H9 (cell line): ENCODE measurements at regions not wholly inside any gene's neighbourhood (a gene's known extent, or its start where the extent isn't known, plus 50 kb on each side); places are given as distances from the start of the nearest gene placed in this dataset.

ENCODE experiments used
- DNase-seq: peaks from one replicate; pipeline ENCODE4 v3.0.0-alpha.2; 2017
- H2AFZ ChIP-seq: one replicate; pipeline ENCODE4 v1.6.1; 2013; ENCODE audit warnings: mild to moderate bottlenecking, low read length, control low read depth, moderate library complexity
- H2AK5ac ChIP-seq: 2 replicates; pipeline ENCODE4 v1.6.1; 2013; ENCODE audit warnings: low read length, control low read depth, mixed read lengths; ENCODE audit not compliant: insufficient read length
- H2BK120ac ChIP-seq: one replicate; pipeline ENCODE4 v1.6.1; 2013; ENCODE audit warnings: low read depth, mild to moderate bottlenecking, low read length, control low read depth, inconsistent platforms; ENCODE audit not compliant: poor library complexity, severe bottlenecking
- H2BK12ac ChIP-seq: 2 replicates; pipeline ENCODE4 v1.6.1; 2013; ENCODE audit warnings: low read length, control low read depth, mixed read lengths, low read depth; ENCODE audit not compliant: insufficient read length
- H2BK15ac ChIP-seq: 2 replicates; pipeline ENCODE4 v1.6.1; 2013; ENCODE audit warnings: low read depth, low read length, control low read depth
- H2BK20ac ChIP-seq: one replicate; pipeline ENCODE4 v1.6.1; 2013; ENCODE audit warnings: low read depth, mild to moderate bottlenecking, low read length, control low read depth, inconsistent platforms; ENCODE audit not compliant: poor library complexity, severe bottlenecking
- H2BK5ac ChIP-seq: 2 replicates; pipeline ENCODE4 v1.6.1; 2013; ENCODE audit warnings: low read length, control low read depth, mixed read lengths; ENCODE audit not compliant: insufficient read length
- H3K14ac ChIP-seq: 2 replicates; pipeline ENCODE4 v1.6.1; 2013; ENCODE audit warnings: low read length, control low read depth; ENCODE audit not compliant: insufficient read depth
- H3K18ac ChIP-seq: 2 replicates; pipeline ENCODE4 v1.6.1; 2013; ENCODE audit warnings: low read depth, mild to moderate bottlenecking, mixed read lengths, low read length, control low read depth; ENCODE audit not compliant: insufficient read length
- H3K23ac ChIP-seq: 2 replicates; pipeline ENCODE4 v1.6.1; 2013; ENCODE audit warnings: low read length, control low read depth, mixed read lengths, low read depth; ENCODE audit not compliant: insufficient read length
- H3K23me2 ChIP-seq: 2 replicates; pipeline ENCODE4 v1.6.1; 2013; ENCODE audit warnings: low read depth, mild to moderate bottlenecking, mixed read lengths, low read length, control low read depth; ENCODE audit not compliant: insufficient read length, poor library complexity, severe bottlenecking
- H3K27ac ChIP-seq: 2 replicates; pipeline ENCODE4 v1.5.1; 2013; ENCODE audit warnings: low read length, control low read depth, mixed read lengths, low read depth; ENCODE audit not compliant: insufficient read length
- H3K27me3 ChIP-seq: 2 replicates; pipeline ENCODE4 v1.6.1; 2013; ENCODE audit warnings: low read length, control low read depth, inconsistent platforms; ENCODE audit not compliant: insufficient read depth
- H3K4ac ChIP-seq: 2 replicates; pipeline ENCODE4 v1.6.1; 2013; ENCODE audit warnings: low read depth, mild to moderate bottlenecking, control low read depth, inconsistent platforms, low read length, moderate library complexity
- H3K4me1 ChIP-seq: 2 replicates; pipeline ENCODE4 v1.6.1; 2013; ENCODE audit warnings: low read length, control low read depth, inconsistent platforms; ENCODE audit not compliant: insufficient read depth
- H3K4me2 ChIP-seq: 2 replicates; pipeline ENCODE4 v1.6.1; 2013; ENCODE audit warnings: low read length, control low read depth, mixed read lengths; ENCODE audit not compliant: insufficient read length, insufficient read depth
- H3K56ac ChIP-seq: 2 replicates; pipeline ENCODE4 v1.6.1; 2013; ENCODE audit warnings: low read depth, mild to moderate bottlenecking, mixed read lengths, low read length, control low read depth; ENCODE audit not compliant: insufficient read length
- H3K79me1 ChIP-seq: 2 replicates; pipeline ENCODE4 v1.6.1; 2013; ENCODE audit warnings: low read depth, mild to moderate bottlenecking, moderate library complexity, low read length, control low read depth, inconsistent platforms; ENCODE audit not compliant: insufficient read depth, poor library complexity, severe bottlenecking
- H3K79me2 ChIP-seq: 2 replicates; pipeline ENCODE4 v1.6.1; 2013; ENCODE audit warnings: low read length, control low read depth, inconsistent platforms; ENCODE audit not compliant: insufficient read depth
- H3K9ac ChIP-seq: 2 replicates; pipeline ENCODE4 v1.6.1; 2013; ENCODE audit warnings: low read length, control low read depth, mixed read lengths; ENCODE audit not compliant: insufficient read length; ENCODE audit errors: extremely low read depth
- H3K9me3 ChIP-seq: one replicate; pipeline ENCODE4 v1.6.1; 2013; ENCODE audit warnings: low read depth, low read length, inconsistent platforms; ENCODE audit not compliant: control insufficient read depth
- H3T11ph ChIP-seq: one replicate; pipeline ENCODE4 v1.6.1; 2013; ENCODE audit warnings: mild to moderate bottlenecking, low read length, control low read depth, inconsistent platforms
- H4K20me1 ChIP-seq: one replicate; pipeline ENCODE4 v1.6.1; 2013; ENCODE audit not compliant: control insufficient read depth, insufficient read length, insufficient read depth
- H4K5ac ChIP-seq: 2 replicates; pipeline ENCODE4 v1.6.1; 2013; ENCODE audit warnings: low read depth, mild to moderate bottlenecking, mixed read lengths, low read length, control low read depth; ENCODE audit not compliant: insufficient read length
- H4K8ac ChIP-seq: replicated peaks from 2 replicates; pipeline ENCODE4 v1.6.1; 2013; ENCODE audit warnings: low read length, control low read depth, mixed read lengths, low read depth; ENCODE audit not compliant: insufficient read length
- H4K91ac ChIP-seq: 2 replicates; pipeline ENCODE4 v1.6.1; 2013; ENCODE audit warnings: low read depth, mild to moderate bottlenecking, moderate library complexity, mixed read lengths, low read length, control low read depth; ENCODE audit not compliant: insufficient read length
- H3K27ac Mint-ChIP-seq, 3 experiments: 2 replicates in 2 of 3; 3 replicates in 1 of 3; pipeline ENCODE4 v1.8.0; 2020 to 2021; ENCODE audit warnings: mixed read lengths in 3 of 3, mild to moderate bottlenecking in 1 of 3, moderate library complexity in 1 of 3
- H3K27me3 Mint-ChIP-seq: 2 replicates; pipeline ENCODE4 v1.8.0; 2021; ENCODE audit warnings: low read depth, mild to moderate bottlenecking, moderate library complexity, mixed read lengths
- H3K36me3 Mint-ChIP-seq, 3 experiments: 2 replicates in 2 of 3; 3 replicates in 1 of 3; pipeline ENCODE4 v1.8.0; 2020 to 2021; ENCODE audit warnings: low read depth in 3 of 3, mixed read lengths in 3 of 3; ENCODE audit not compliant: insufficient read depth in 1 of 3
- H3K4me1 Mint-ChIP-seq, 2 experiments: 2 replicates each; pipeline ENCODE4 v1.8.0; 2020; ENCODE audit warnings: mixed read lengths in 2 of 2
- H3K4me3 Mint-ChIP-seq, 2 experiments: 2 replicates in 1 of 2; 3 replicates in 1 of 2; pipeline ENCODE4 v1.8.0; 2020 to 2021; ENCODE audit warnings: mild to moderate bottlenecking in 2 of 2, mixed read lengths in 2 of 2, moderate library complexity in 1 of 2
- H3K9me3 Mint-ChIP-seq, 2 experiments: 2 replicates in 1 of 2; 3 replicates in 1 of 2; pipeline ENCODE4 v1.8.0; 2020; ENCODE audit warnings: mild to moderate bottlenecking in 2 of 2, mixed read lengths in 2 of 2, moderate library complexity in 1 of 2
- CTCF ChIP-seq: fragments of 200-600 bp; sonication (generic); conservative IDR thresholded peaks from 3 replicates; pipeline ENCODE4 v1.8.0; 2021; ENCODE audit warnings: antibody characterized with exemption, mild to moderate bottlenecking
- WGBS: extraction: QIAGEN DNeasy Blood & Tissue Kit; methylation state at CpG from one replicate; pipeline ENCODE4 v1.1.7; 2013; ENCODE audit warnings: missing lambda C conversion rate, low lambda C conversion rate, mixed read lengths; ENCODE audit not compliant: insufficient read length; ENCODE audit errors: extremely low coverage; 5-methylcytosine and 5-hydroxymethylcytosine counted together

- Histone ChIP-seq H4K5ac (no peak overlapping the region), H3K4me2 (no peak overlapping the region), H3K27me3 (no peaks in the 10 kb centered on the region), H3K23ac (no peak overlapping the region), H4K8ac (no peak overlapping the region), H3K23me2 (no peaks in the 10 kb centered on the region), H2BK5ac (no peak overlapping the region), H2BK15ac (no peak overlapping the region), H4K20me1 (no peaks in the 10 kb centered on the region), H3K56ac (no peak overlapping the region), H3K79me2 (no peaks in the 10 kb centered on the region), H3K79me1 (no peaks in the 10 kb centered on the region), H2BK20ac (no peak overlapping the region), H2AK5ac (no peak overlapping the region), H3T11ph (no peak overlapping the region), H2AFZ (no peak overlapping the region), H3K4me1 (no peaks in the 10 kb centered on the region), H3K27ac (no peak overlapping the region), H3K4ac (no peak overlapping the region), H4K91ac (no peak overlapping the region), H2BK12ac (no peak overlapping the region), H2BK120ac (no peak overlapping the region), H3K14ac (no peak overlapping the region), H3K18ac (no peak overlapping the region), H3K9ac (no peak overlapping the region), H3K9me3 (no peaks in the 10 kb centered on the region)
- Mint-ChIP-seq H3K9me3 (no peaks in the 10 kb centered on the region), H3K4me1 (no peaks in the 10 kb centered on the region), H3K4me3 (no peak overlapping the region), H3K27me3 (no peaks in the 10 kb centered on the region), H3K36me3 (no peaks in the 10 kb centered on the region), H3K27ac (no peak overlapping the region)
- WGBS = no CpG with 5 or more reads among the region's 1 CpG
- no peak for TF ChIP-seq CTCF
- DNase-seq = no peak
These were observed 1080.9 kb downstream of the SLITRK5 start for GRCh38 chr13:88752041-88752440.
